ENCODE measurements at regions not wholly inside any gene's neighbourhood (a gene's known extent, or its start where the extent isn't known, plus 50 kb on each side); places are given as distances from the start of the nearest gene placed in this dataset.

GRCh38 chr2:117269574-117269973 lies 544.9 kb upstream of the DDX18 start:
- TF ChIP-seq CTCF (IDR thresholded peaks at IDR 0.05; ENCODE audit: unreplicated experiment): no peak
- DNase-seq (ENCODE audit: low spot score, unreplicated experiment): no peak
- peak overlapping the region; percentile 91 for H3K27ac Mint-ChIP-seq

GRCh38 chr2:117271631-117272030 lies 542.9 kb upstream of the DDX18 start:
- Mint-ChIP-seq H3K27ac (no peak overlapping the region), H3K36me3 (ENCODE audit: insufficient read depth) (peaks cover 1% of the 10 kb centered on the region), H3K9me3 (ENCODE audit: low read depth) (no peaks in the 10 kb centered on the region), H3K27me3 (no peaks in the 10 kb centered on the region), H3K4me1 (ENCODE audit: low read depth) (peaks cover 44% of the 10 kb centered on the region), H3K4me3 (ENCODE audit: low read depth) (no peak overlapping the region)
- DNase-seq (ENCODE audit: low spot score, unreplicated experiment): no peak
- no peak for TF ChIP-seq CTCF (IDR thresholded peaks at IDR 0.05; ENCODE audit: unreplicated experiment)

More at GRCh38 chr2:117269574-117269973, 544.9 kb upstream of the DDX18 start:
- H3K36me3 Mint-ChIP-seq (ENCODE audit: insufficient read depth): peaks cover 3% of the 10 kb centered on the region
- H3K4me1 Mint-ChIP-seq (ENCODE audit: low read depth): peaks cover 44% of the 10 kb centered on the region
- no peaks in the 10 kb centered on the region for H3K9me3 Mint-ChIP-seq (ENCODE audit: low read depth)
- no peak overlapping the region for H3K4me3 Mint-ChIP-seq (ENCODE audit: low read depth)
- no peaks in the 10 kb centered on the region for H3K27me3 Mint-ChIP-seq

- Mint-ChIP-seq H3K27me3 (no peaks in the 10 kb centered on the region), H3K36me3 (ENCODE audit: insufficient read depth) (no peaks in the 10 kb centered on the region), H3K4me1 (ENCODE audit: low read depth) (peaks cover 42% of the 10 kb centered on the region), H3K27ac (peak overlapping the region; percentile 33), H3K9me3 (ENCODE audit: low read depth) (no peaks in the 10 kb centered on the region), H3K4me3 (ENCODE audit: low read depth) (no peak overlapping the region)
- no peak for DNase-seq (ENCODE audit: low spot score, unreplicated experiment)
- no peak for TF ChIP-seq CTCF (IDR thresholded peaks at IDR 0.05; ENCODE audit: unreplicated experiment)
Measured at GRCh38 chr2:117273009-117273671, 541.4 kb upstream of the DDX18 start.

DNA sequence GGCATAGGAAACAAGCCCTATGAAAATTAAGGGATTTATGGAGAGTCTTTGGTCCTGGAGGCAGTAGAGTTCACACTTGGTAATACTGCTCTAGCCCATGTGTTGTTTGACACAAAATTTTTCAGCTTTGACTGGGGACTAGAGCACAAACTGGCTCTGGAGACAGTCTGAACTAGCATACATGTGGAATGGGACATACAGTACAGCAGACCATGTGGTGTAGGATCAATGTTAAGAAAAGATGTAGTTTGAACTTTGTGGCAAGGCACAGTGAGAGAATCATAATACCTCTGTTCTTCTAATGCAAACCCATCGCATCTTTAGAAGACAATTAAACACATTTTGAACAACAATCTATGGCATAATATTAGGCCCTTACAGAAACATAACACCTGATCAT lies 521.5 kb upstream of the DDX18 start:
- H3K4me3 Mint-ChIP-seq (ENCODE audit: low read depth): no peak overlapping the region
- TF ChIP-seq CTCF (IDR thresholded peaks at IDR 0.05; ENCODE audit: unreplicated experiment): no peak
- H3K4me1 Mint-ChIP-seq (ENCODE audit: low read depth): no peaks in the 10 kb centered on the region
- H3K36me3 Mint-ChIP-seq (ENCODE audit: insufficient read depth): no peaks in the 10 kb centered on the region
- H3K27me3 Mint-ChIP-seq: no peaks in the 10 kb centered on the region
- no peak overlapping the region for H3K27ac Mint-ChIP-seq
- no peaks in the 10 kb centered on the region for H3K9me3 Mint-ChIP-seq (ENCODE audit: low read depth)
- no peak for DNase-seq (ENCODE audit: low spot score, unreplicated experiment)

- no peaks in the 10 kb centered on the region for H3K27me3 Mint-ChIP-seq
- no peak overlapping the region for H3K4me3 Mint-ChIP-seq (ENCODE audit: low read depth)
- TF ChIP-seq CTCF (IDR thresholded peaks at IDR 0.05; ENCODE audit: unreplicated experiment): no peak
- peaks cover 2% of the 10 kb centered on the region for H3K4me1 Mint-ChIP-seq (ENCODE audit: low read depth)
- DNase-seq (ENCODE audit: low spot score, unreplicated experiment): no peak
- H3K27ac Mint-ChIP-seq: no peak overlapping the region
- no peaks in the 10 kb centered on the region for H3K36me3 Mint-ChIP-seq (ENCODE audit: insufficient read depth)
- peaks cover 18% of the 10 kb centered on the region for H3K9me3 Mint-ChIP-seq (ENCODE audit: low read depth)
Measured at GRCh38 chr2:117299451-117299850, 515.0 kb upstream of the DDX18 start.
